ENCODE measurements at regions not wholly inside any gene's neighbourhood (a gene's known extent, or its start where the extent isn't known, plus 50 kb on each side); places are given as distances from the start of the nearest gene placed in this dataset.

DNA sequence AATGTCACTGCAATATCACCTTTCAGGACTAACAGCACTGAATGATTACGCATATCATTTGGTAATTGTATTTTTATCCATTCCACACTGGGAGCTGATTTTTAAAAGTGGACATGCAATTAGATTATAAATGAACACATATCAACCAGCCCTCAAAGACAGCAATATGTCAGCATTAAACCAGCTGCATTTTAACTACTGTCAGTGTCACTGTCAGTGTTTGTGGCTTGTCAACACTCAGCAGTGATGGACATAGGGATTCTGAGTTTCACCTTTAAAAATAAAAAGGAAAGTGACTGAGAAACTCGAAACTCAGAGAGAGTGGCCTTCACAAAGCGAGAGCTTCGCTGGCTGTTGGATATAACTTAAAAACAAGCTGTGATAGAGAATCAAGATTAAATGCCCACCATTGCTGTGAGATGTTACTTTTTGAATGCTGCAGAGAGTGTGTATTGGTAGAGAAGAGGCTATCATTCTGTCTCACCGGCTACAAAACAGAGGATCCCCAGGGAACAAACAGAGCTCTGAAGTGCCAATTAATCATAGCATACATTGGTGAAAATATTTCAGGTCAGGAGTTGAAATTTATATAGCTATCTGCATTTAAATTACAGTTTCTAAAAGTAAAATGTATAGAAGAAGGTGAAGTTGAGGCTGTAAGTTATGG is 635.8 kb downstream of the SQOR start:
- Histone ChIP-seq H3K79me2 (ENCODE audit: insufficient read depth, low read length) (no peaks in the 10 kb centered on the region), H4K8ac (replicated peaks; ENCODE audit: insufficient read length, low read depth, low read length) (no peak overlapping the region), H3K4ac (ENCODE audit: low read depth, low read length) (no peak overlapping the region), H3K9ac (ENCODE audit: extremely low read depth, insufficient read length, low read length) (no peak overlapping the region), H3T11ph (ENCODE audit: low read length) (no peak overlapping the region), H3K4me1 (ENCODE audit: insufficient read depth, low read length) (no peaks in the 10 kb centered on the region), H3K18ac (ENCODE audit: insufficient read length, low read depth, low read length) (no peak overlapping the region), H3K27ac (ENCODE audit: insufficient read length, low read depth, low read length) (no peak overlapping the region), H2AFZ (ENCODE audit: low read length) (no peak overlapping the region), H2BK12ac (ENCODE audit: insufficient read length, low read depth, low read length) (no peak overlapping the region), H3K79me1 (ENCODE audit: insufficient read depth, low read depth, low read length, poor library complexity, severe bottlenecking) (no peaks in the 10 kb centered on the region), H3K4me2 (ENCODE audit: insufficient read depth, insufficient read length, low read length) (no peak overlapping the region), H2BK120ac (ENCODE audit: low read depth, low read length, poor library complexity, severe bottlenecking) (no peak overlapping the region), H3K23me2 (ENCODE audit: insufficient read length, low read depth, low read length, poor library complexity, severe bottlenecking) (no peaks in the 10 kb centered on the region), H3K56ac (ENCODE audit: insufficient read length, low read depth, low read length) (no peak overlapping the region), H3K23ac (ENCODE audit: insufficient read length, low read depth, low read length) (no peak overlapping the region), H2BK20ac (ENCODE audit: low read depth, low read length, poor library complexity, severe bottlenecking) (no peak overlapping the region), H2AK5ac (ENCODE audit: insufficient read length, low read length) (no peak overlapping the region), H2BK5ac (ENCODE audit: insufficient read length, low read length) (no peak overlapping the region), H3K9me3 (ENCODE audit: control insufficient read depth, low read depth, low read length) (no peaks in the 10 kb centered on the region), H4K20me1 (ENCODE audit: control insufficient read depth, insufficient read depth, insufficient read length) (no peaks in the 10 kb centered on the region), H4K91ac (ENCODE audit: insufficient read length, low read depth, low read length) (no peak overlapping the region), H2BK15ac (ENCODE audit: low read depth, low read length) (no peak overlapping the region), H4K5ac (ENCODE audit: insufficient read length, low read depth, low read length) (no peak overlapping the region), H3K14ac (ENCODE audit: insufficient read depth, low read length) (no peak overlapping the region), H3K27me3 (ENCODE audit: insufficient read depth, low read length) (no peaks in the 10 kb centered on the region)
- no peaks in the 10 kb centered on the region for H3K36me3 Mint-ChIP-seq (ENCODE audit: insufficient read depth in 1 of 3, low read depth in 3 of 3)
- no CpG with 5 or more reads among the region's 5 CpGs for WGBS (ENCODE audit: extremely low coverage, insufficient read length, low lambda C conversion rate)
- DNase-seq, result no peak
- H3K9me3 Mint-ChIP-seq, result no peaks in the 10 kb centered on the region
- no peak overlapping the region for H3K27ac Mint-ChIP-seq
- H3K4me3 Mint-ChIP-seq, result no peak overlapping the region
- peaks cover 0 to 4% of the 10 kb centered on the region in 2 experiments; a peak in 2 of 4 replicates for H3K4me1 Mint-ChIP-seq
- H3K27me3 Mint-ChIP-seq (ENCODE audit: low read depth), result no peaks in the 10 kb centered on the region; the same call in 1 of the 2 replicates
- TF ChIP-seq, protein P1, sequence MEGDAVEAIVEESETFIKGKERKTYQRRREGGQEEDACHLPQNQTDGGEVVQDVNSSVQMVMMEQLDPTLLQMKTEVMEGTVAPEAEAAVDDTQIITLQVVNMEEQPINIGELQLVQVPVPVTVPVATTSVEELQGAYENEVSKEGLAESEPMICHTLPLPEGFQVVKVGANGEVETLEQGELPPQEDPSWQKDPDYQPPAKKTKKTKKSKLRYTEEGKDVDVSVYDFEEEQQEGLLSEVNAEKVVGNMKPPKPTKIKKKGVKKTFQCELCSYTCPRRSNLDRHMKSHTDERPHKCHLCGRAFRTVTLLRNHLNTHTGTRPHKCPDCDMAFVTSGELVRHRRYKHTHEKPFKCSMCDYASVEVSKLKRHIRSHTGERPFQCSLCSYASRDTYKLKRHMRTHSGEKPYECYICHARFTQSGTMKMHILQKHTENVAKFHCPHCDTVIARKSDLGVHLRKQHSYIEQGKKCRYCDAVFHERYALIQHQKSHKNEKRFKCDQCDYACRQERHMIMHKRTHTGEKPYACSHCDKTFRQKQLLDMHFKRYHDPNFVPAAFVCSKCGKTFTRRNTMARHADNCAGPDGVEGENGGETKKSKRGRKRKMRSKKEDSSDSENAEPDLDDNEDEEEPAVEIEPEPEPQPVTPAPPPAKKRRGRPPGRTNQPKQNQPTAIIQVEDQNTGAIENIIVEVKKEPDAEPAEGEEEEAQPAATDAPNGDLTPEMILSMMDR (conservative IDR thresholded peaks at IDR 0.05), result no peak

Data from H9 (cell line).